Breast epithelium (tissue), 3 donors: ENCODE measurements at regions not wholly inside any gene's neighbourhood (a gene's known extent, or its start where the extent isn't known, plus 50 kb on each side); places are given as distances from the start of the nearest gene placed in this dataset.

Source experiments
- POLR2AphosphoS5 ChIP-seq, 3 donors: sonication (generic); formaldehyde crosslinking; IDR thresholded peaks; one replicate each; pipeline ENCODE4 v1.6.1; 2017; ENCODE audit warnings: antibody characterized with exemption in 3 of 3
- TF ChIP-seq, protein P1 (sequence below), 3 donors: fragments of 450-650 bp; IDR thresholded peaks; one replicate each; pipeline ENCODE4 v1.5.1; 2016 to 2017; ENCODE audit warnings: antibody characterized with exemption in 3 of 3, mild to moderate bottlenecking in 3 of 3, moderate library complexity in 3 of 3

DNA sequence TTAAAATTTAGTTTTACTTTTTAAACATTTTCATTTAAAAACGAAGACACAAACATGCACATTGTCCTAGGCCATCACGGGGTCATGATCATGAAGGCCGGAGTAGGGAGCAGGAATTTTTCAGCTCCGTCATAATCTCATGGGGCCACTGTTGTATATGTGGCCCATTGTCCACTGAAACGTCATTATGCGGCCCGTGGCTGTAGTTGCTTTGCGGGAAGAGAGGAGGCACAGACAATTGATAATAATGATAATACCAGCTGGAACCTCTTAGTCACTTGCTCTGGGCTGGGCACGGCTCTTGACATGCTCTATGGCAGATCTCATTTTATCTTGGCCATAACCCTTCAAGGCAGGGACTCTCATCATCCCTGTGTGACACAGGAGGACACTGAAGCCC is 56.5 kb upstream of the FNDC1 start:
- TF ChIP-seq, protein P1, sequence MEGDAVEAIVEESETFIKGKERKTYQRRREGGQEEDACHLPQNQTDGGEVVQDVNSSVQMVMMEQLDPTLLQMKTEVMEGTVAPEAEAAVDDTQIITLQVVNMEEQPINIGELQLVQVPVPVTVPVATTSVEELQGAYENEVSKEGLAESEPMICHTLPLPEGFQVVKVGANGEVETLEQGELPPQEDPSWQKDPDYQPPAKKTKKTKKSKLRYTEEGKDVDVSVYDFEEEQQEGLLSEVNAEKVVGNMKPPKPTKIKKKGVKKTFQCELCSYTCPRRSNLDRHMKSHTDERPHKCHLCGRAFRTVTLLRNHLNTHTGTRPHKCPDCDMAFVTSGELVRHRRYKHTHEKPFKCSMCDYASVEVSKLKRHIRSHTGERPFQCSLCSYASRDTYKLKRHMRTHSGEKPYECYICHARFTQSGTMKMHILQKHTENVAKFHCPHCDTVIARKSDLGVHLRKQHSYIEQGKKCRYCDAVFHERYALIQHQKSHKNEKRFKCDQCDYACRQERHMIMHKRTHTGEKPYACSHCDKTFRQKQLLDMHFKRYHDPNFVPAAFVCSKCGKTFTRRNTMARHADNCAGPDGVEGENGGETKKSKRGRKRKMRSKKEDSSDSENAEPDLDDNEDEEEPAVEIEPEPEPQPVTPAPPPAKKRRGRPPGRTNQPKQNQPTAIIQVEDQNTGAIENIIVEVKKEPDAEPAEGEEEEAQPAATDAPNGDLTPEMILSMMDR (IDR thresholded peaks at IDR 0.05), result no peak
- TF ChIP-seq POLR2AphosphoS5 (IDR thresholded peaks at IDR 0.05), result no peak
